IMR-90 (cell line): ENCODE measurements at regions not wholly inside any gene's neighbourhood (a gene's known extent, or its start where the extent isn't known, plus 50 kb on each side); places are given as distances from the start of the nearest gene placed in this dataset.

Source experiments
- BHLHE40 ChIP-seq: fragments of 150-350 bp; IDR thresholded peaks from 2 replicates; pipeline ENCODE4 v1.6.1; 2016; ENCODE audit warnings: mild to moderate bottlenecking, low read depth, low read length
- CEBPB ChIP-seq: IDR thresholded peaks from 2 replicates; pipeline ENCODE4 v1.6.1; 2012; ENCODE audit warnings: low read depth, low read length, improper control_type of control experiment
- CHD1 ChIP-seq: IDR thresholded peaks from 2 replicates; pipeline ENCODE4 v1.6.1; 2012; ENCODE audit warnings: low read depth, low read length, improper control_type of control experiment
- CTCF ChIP-seq: conservative IDR thresholded peaks from 2 replicates; pipeline ENCODE4 v1.5.1; 2012; ENCODE audit warnings: mild to moderate bottlenecking, low read depth, low read length, improper control_type of control experiment
- ELK1 ChIP-seq: fragments of 150-350 bp; IDR thresholded peaks from 2 replicates; pipeline ENCODE4 v1.6.1; 2016; ENCODE audit warnings: low read depth, mild to moderate bottlenecking, low read length, moderate library complexity, borderline replicate concordance
- MAFK ChIP-seq: IDR thresholded peaks from 2 replicates; pipeline ENCODE4 v1.6.1; 2012; ENCODE audit warnings: low read depth, low read length, improper control_type of control experiment
- POLR2A ChIP-seq: IDR thresholded peaks from 2 replicates; pipeline ENCODE4 v1.6.1; 2012; ENCODE audit warnings: mild to moderate bottlenecking, low read depth, low read length
- RAD21 ChIP-seq: IDR thresholded peaks from 2 replicates; pipeline ENCODE4 v1.6.1; 2012; ENCODE audit warnings: low read length, improper control_type of control experiment
- RCOR1 ChIP-seq: IDR thresholded peaks from 2 replicates; pipeline ENCODE4 v1.6.1; 2012; ENCODE audit warnings: mild to moderate bottlenecking, low read length, improper control_type of control experiment; ENCODE audit not compliant: insufficient replicate concordance
- SMC3 ChIP-seq: fragments of 150-350 bp; IDR thresholded peaks from 2 replicates; pipeline ENCODE4 v1.6.1; 2016; ENCODE audit warnings: low read depth, mild to moderate bottlenecking, antibody characterized with exemption, low read length, moderate library complexity
- USF2 ChIP-seq: fragments of 150-350 bp; IDR thresholded peaks from 2 replicates; pipeline ENCODE4 v1.6.1; 2017; ENCODE audit warnings: mild to moderate bottlenecking, antibody characterized with exemption, low read length, low read depth

GRCh38 chr12:126451809-126452208, 1386.6 kb downstream of the AACS start:
- TF ChIP-seq RAD21 (no peak), CEBPB (no peak), CTCF (no peak), ELK1 (no peak), BHLHE40 (no peak), MAFK (no peak), USF2 (no peak), POLR2A (no peak), RCOR1 (no peak), CHD1 (no peak), SMC3 (no peak)
